ENCODE measurements at regions not wholly inside any gene's neighbourhood (a gene's known extent, or its start where the extent isn't known, plus 50 kb on each side); places are given as distances from the start of the nearest gene placed in this dataset.

GRCh38 chr4:54152846-54153600, 53.1 kb downstream of the GSX2 start:
- H3K36me3 ChIP-seq (ENCODE audit: control insufficient read depth, low read length), result no peaks in the 10 kb centered on the region
- H3K27ac ChIP-seq (ENCODE audit: low read depth, low read length), result no peak overlapping the region
- no peak overlapping the region for H3K4me3 ChIP-seq (ENCODE audit: low read length)
- no peaks in the 10 kb centered on the region for H4K20me1 ChIP-seq (ENCODE audit: control insufficient read depth, insufficient read depth, low read depth, low read length)
- no peaks in the 10 kb centered on the region for H3K79me2 ChIP-seq (ENCODE audit: control insufficient read depth, low read length)
- no peak for TF ChIP-seq EZH2phosphoT487 (IDR thresholded peaks at IDR 0.05; ENCODE audit: borderline replicate concordance, low read length)
- no peak for TF ChIP-seq CTCF (IDR thresholded peaks at IDR 0.05; ENCODE audit: low read depth, low read length, poor library complexity, severe bottlenecking)
- no peaks in the 10 kb centered on the region for H3F3A ChIP-seq (ENCODE audit: control insufficient read depth, insufficient read depth)
- H3K4me2 ChIP-seq (ENCODE audit: low read length), result no peak overlapping the region
- H3K9me2 ChIP-seq (replicated peaks; ENCODE audit: control insufficient read depth, low read length), result no peaks in the 10 kb centered on the region
- H3K4me1 ChIP-seq (ENCODE audit: control insufficient read depth, low read length), result no peaks in the 10 kb centered on the region
- no peaks in the 10 kb centered on the region for H3K27me3 ChIP-seq (ENCODE audit: control insufficient read depth, low read length)
- H3K9me3 ChIP-seq (ENCODE audit: control insufficient read depth, insufficient read depth, low read length), result 0 out of 2 replicates have a peak, but pooled peaks cover 9% of the 10 kb centered on the region

- H4K20me1 ChIP-seq (ENCODE audit: control insufficient read depth, insufficient read depth, low read depth, low read length), result no peaks in the 10 kb centered on the region
- H3K27ac ChIP-seq (ENCODE audit: low read depth, low read length), result no peak overlapping the region
- TF ChIP-seq EZH2phosphoT487 (IDR thresholded peaks at IDR 0.05; ENCODE audit: borderline replicate concordance, low read length) (no peak), CTCF (IDR thresholded peaks at IDR 0.05; ENCODE audit: low read depth, low read length, poor library complexity, severe bottlenecking) (no peak)
- H3K36me3 ChIP-seq (ENCODE audit: control insufficient read depth, low read length), result no peaks in the 10 kb centered on the region
- no peaks in the 10 kb centered on the region for H3K79me2 ChIP-seq (ENCODE audit: control insufficient read depth, low read length)
- no peak overlapping the region for H3K4me3 ChIP-seq (ENCODE audit: low read length)
- no peaks in the 10 kb centered on the region for H3K27me3 ChIP-seq (ENCODE audit: control insufficient read depth, low read length)
- no peaks in the 10 kb centered on the region for H3K9me3 ChIP-seq (ENCODE audit: control insufficient read depth, insufficient read depth, low read length)
- no peak overlapping the region for H3K4me2 ChIP-seq (ENCODE audit: low read length)
- peaks cover 9% of the 10 kb centered on the region for H3K4me1 ChIP-seq (ENCODE audit: control insufficient read depth, low read length)
- H3K9me2 ChIP-seq (replicated peaks; ENCODE audit: control insufficient read depth, low read length), result no peaks in the 10 kb centered on the region
- no peaks in the 10 kb centered on the region for H3F3A ChIP-seq (ENCODE audit: control insufficient read depth, insufficient read depth)
Measured at GRCh38 chr4:54155936-54156335, 56.0 kb downstream of the GSX2 start.

GRCh38 chr4:54157606-54158005, 57.6 kb downstream of the GSX2 start:
- Histone ChIP-seq H3K4me2 (ENCODE audit: low read length) (no peak overlapping the region), H3F3A (ENCODE audit: control insufficient read depth, insufficient read depth) (no peaks in the 10 kb centered on the region), H3K79me2 (ENCODE audit: control insufficient read depth, low read length) (no peaks in the 10 kb centered on the region), H4K20me1 (ENCODE audit: control insufficient read depth, insufficient read depth, low read depth, low read length) (no peaks in the 10 kb centered on the region), H3K9me2 (replicated peaks; ENCODE audit: control insufficient read depth, low read length) (no peaks in the 10 kb centered on the region), H3K36me3 (ENCODE audit: control insufficient read depth, low read length) (no peaks in the 10 kb centered on the region), H3K27me3 (ENCODE audit: control insufficient read depth, low read length) (no peaks in the 10 kb centered on the region), H3K4me3 (ENCODE audit: low read length) (no peak overlapping the region), H3K9me3 (ENCODE audit: control insufficient read depth, insufficient read depth, low read length) (no peaks in the 10 kb centered on the region), H3K4me1 (ENCODE audit: control insufficient read depth, low read length) (peaks cover 13% of the 10 kb centered on the region), H3K27ac (ENCODE audit: low read depth, low read length) (no peak overlapping the region)
- no peak for TF ChIP-seq CTCF (IDR thresholded peaks at IDR 0.05; ENCODE audit: low read depth, low read length, poor library complexity, severe bottlenecking)

Data from DOHH2 (cell line).